K562 (cell line): ENCODE measurements at regions not wholly inside any gene's neighbourhood (a gene's known extent, or its start where the extent isn't known, plus 50 kb on each side); places are given as distances from the start of the nearest gene placed in this dataset.

Experiments
- ATAC-seq: fragments of 200-7000 bp; cut with Tn5 transposase; 3 replicates; pipeline ENCODE4 v1.9.1; 2020; ENCODE audit warnings: moderate library complexity
- BruUV-seq: library from RNA; stranded (reverse); fragments of 400-500 nt; replicated peaks from 2 replicates; lab custom pipeline; 2021; lab: Mats Ljungman, UMichigan
- CTCF ChIA-PET: fragments of 300-600 bp; formaldehyde crosslinking; extraction: SDS; loops from one replicate; lab custom pipeline; 2021; ENCODE audit warnings: low intra/inter-chr PET ratio; lab: Yijun Ruan, JAX
- POLR2A ChIA-PET: fragments of 300-600, 350-650 bp; sonication (Branson Sonifier 250); formaldehyde crosslinking; extraction: SDS; loops from one replicate; lab custom pipeline; 2021; ENCODE audit warnings: antibody characterized with exemption, inconsistent platforms; lab: Yijun Ruan, JAX
- DNase-seq, 4 experiments: peaks; one replicate each; pipeline versions ENCODE4 v3.0.0 to v3.0.0-alpha.2; 2011 to 2018; ENCODE audit warnings: low spot score in 3 of 4, mixed read lengths in 3 of 4; ENCODE audit errors: extremely low read depth in 1 of 4
- FAIRE-seq: peaks from 2 replicates; lab custom pipeline; 2011; peaks lifted over from hg19 to GRCh38; lab: Jason Lieb, UNC
- H2AFZ ChIP-seq: 2 replicates; pipeline ENCODE4 v1.6.0; 2011; ENCODE audit warnings: low read depth, low read length, control low read depth, inconsistent platforms
- H3K27ac ChIP-seq: fragments of 200-600 bp; 3 replicates; pipeline ENCODE4 v1.8.0; 2011; ENCODE audit warnings: low read depth, mild to moderate bottlenecking, control low read depth, inconsistent platforms, low read length, moderate library complexity, mixed read lengths; ENCODE audit errors: extremely low read depth
- H3K27me3 ChIP-seq, 2 experiments: fragments of 300-600 bp in 1 of 2; 2 replicates in 1 of 2; 3 replicates in 1 of 2; pipeline versions ENCODE4 v1.6.0 to v1.8.0; 2011; ENCODE audit warnings: inconsistent platforms in 2 of 2, low read length in 2 of 2, mild to moderate bottlenecking in 1 of 2, mixed read lengths in 1 of 2, moderate library complexity in 1 of 2; ENCODE audit not compliant: control insufficient read depth in 2 of 2, insufficient read depth in 2 of 2
- H3K36me3 ChIP-seq: fragments of 300-600 bp; 3 replicates; pipeline ENCODE4 v1.8.0; 2011; ENCODE audit warnings: mild to moderate bottlenecking, low read length, inconsistent platforms; ENCODE audit not compliant: control insufficient read depth, insufficient read depth
- H3K4me1 ChIP-seq, 2 experiments: fragments of 200-600 bp in 1 of 2; replicated peaks in 1 of 2; 2 replicates in 1 of 2; 3 replicates in 1 of 2; pipeline versions ENCODE4 v1.5.1 to v1.8.0; 2011; ENCODE audit warnings: inconsistent platforms in 2 of 2, low read length in 2 of 2, mild to moderate bottlenecking in 1 of 2, mixed read lengths in 1 of 2, moderate library complexity in 1 of 2; ENCODE audit not compliant: control insufficient read depth in 2 of 2, insufficient read depth in 2 of 2
- H3K4me2 ChIP-seq: 2 replicates; pipeline ENCODE4 v1.6.1; 2011; ENCODE audit warnings: low read length, control low read depth, inconsistent platforms, mixed read lengths; ENCODE audit not compliant: insufficient read depth
- H3K4me3 ChIP-seq: fragments of 200-600 bp; sonication (generic), shearing (Covaris generic); 2 replicates; pipeline ENCODE4 v1.5.1; 2016; ENCODE audit warnings: control low read depth, inconsistent platforms
- H3K79me2 ChIP-seq: fragments of 200-600 bp; 3 replicates; pipeline ENCODE4 v1.8.0; 2011; ENCODE audit warnings: low read length, inconsistent platforms; ENCODE audit not compliant: control insufficient read depth, insufficient read depth
- H3K9ac ChIP-seq, 2 experiments: 2 replicates each; pipeline versions ENCODE4 v1.6.0 to v1.6.1; 2011; ENCODE audit warnings: low read depth in 2 of 2, low read length in 2 of 2, control low read depth in 1 of 2, inconsistent platforms in 1 of 2, mild to moderate bottlenecking in 1 of 2, mixed read lengths in 1 of 2; ENCODE audit not compliant: insufficient read depth in 1 of 2
- H3K9me1 ChIP-seq: one replicate; pipeline ENCODE4 v1.6.0; 2011; ENCODE audit warnings: inconsistent platforms, mild to moderate bottlenecking, low read length, moderate library complexity; ENCODE audit not compliant: control insufficient read depth, insufficient read depth
- H3K9me3 ChIP-seq: replicated peaks from 2 replicates; pipeline ENCODE4 v1.5.1; 2011; ENCODE audit warnings: low read depth, low read length, inconsistent platforms; ENCODE audit not compliant: control insufficient read depth, insufficient read depth
- H4K20me1 ChIP-seq: replicated peaks from 2 replicates; pipeline ENCODE4 v1.6.1; 2011; ENCODE audit warnings: low read length, inconsistent platforms, mixed read lengths; ENCODE audit not compliant: control insufficient read depth, insufficient read depth
- BRF1 ChIP-seq: IDR thresholded peaks from 3 replicates; pipeline ENCODE4 v1.6.1; 2011; ENCODE audit warnings: borderline replicate concordance, mild to moderate bottlenecking; ENCODE audit not compliant: insufficient read length; ENCODE audit errors: extremely low read depth
- HIVEP1 ChIP-seq: fragments of 250-450 bp; sonication (Bioruptor Pico); IDR thresholded peaks from 2 replicates; pipeline ENCODE4 v1.4.0; 2020; ENCODE audit warnings: mild to moderate bottlenecking
- NCOA1 ChIP-seq: fragments of 450-650 bp; IDR thresholded peaks from 2 replicates; pipeline ENCODE4 v1.6.1; 2016; ENCODE audit warnings: low read depth
- NFYB ChIP-seq: IDR thresholded peaks from 2 replicates; pipeline ENCODE4 v1.6.1; 2011; ENCODE audit warnings: mild to moderate bottlenecking, moderate library complexity; ENCODE audit not compliant: insufficient read length; ENCODE audit errors: extremely low read depth
- PHF20 ChIP-seq: fragments of 450-650 bp; IDR thresholded peaks from 2 replicates; pipeline ENCODE4 v1.6.1; 2018; ENCODE audit not compliant: partially characterized antibody
- PHTF2 ChIP-seq: fragments of 250-450 bp; sonication (Bioruptor Pico); IDR thresholded peaks from 2 replicates; pipeline ENCODE4 v1.5.0; 2021; ENCODE audit warnings: mild to moderate bottlenecking
- ZNF311 ChIP-seq: fragments of 250-450 bp; sonication (Bioruptor Pico); IDR thresholded peaks from 2 replicates; pipeline ENCODE4 v1.4.0; 2020; ENCODE audit warnings: mild to moderate bottlenecking, moderate library complexity
- ZNF507 ChIP-seq: conservative IDR thresholded peaks from 2 replicates; pipeline ENCODE4 v1.6.1; 2017; ENCODE audit warnings: missing genetic modification characterization, missing compliant biosample characterization
- WGBS: fragments of 100-300 bp; shearing (Covaris generic); methylation state at CpG from one replicate; pipeline ENCODE4 v1.1.6; 2016; ENCODE audit warnings: low coverage, mixed read lengths; ENCODE audit not compliant: insufficient coverage; ENCODE audit errors: missing lambda C conversion rate; 5-methylcytosine and 5-hydroxymethylcytosine counted together
- in situ Hi-C: fragments of 300-500 bp; cut with MboI; formaldehyde crosslinking; loops from 4 replicates; pipeline ENCODE4 v1.15.0; 2018; ENCODE audit warnings: inconsistent platforms, mixed read lengths
- intact Hi-C: fragments of 100-400 bp; cut with micrococcal nuclease; formaldehyde crosslinking; loops from 2 replicates; pipeline ENCODE4 v1.14.2; 2022
- TF ChIP-seq, protein P1 (sequence below): IDR thresholded peaks from 2 replicates; pipeline ENCODE4 v1.6.1; 2011; ENCODE audit warnings: borderline replicate concordance, low read depth, mild to moderate bottlenecking, moderate library complexity, low read length; ENCODE audit not compliant: insufficient read depth, poor library complexity, severe bottlenecking
- TF ChIP-seq, protein P2 (sequence below): sonication (generic); formaldehyde crosslinking; IDR thresholded peaks from 2 replicates; pipeline ENCODE4 v1.5.0; 2020; ENCODE audit warnings: missing genetic modification reagents
- TF ChIP-seq, protein P3 (sequence below): fragments of 450-650 bp; IDR thresholded peaks from 2 replicates; pipeline ENCODE4 v1.6.1; 2016
- TF ChIP-seq, protein P4 (sequence below): fragments of 250-450 bp; sonication (Bioruptor Pico); IDR thresholded peaks from 2 replicates; pipeline ENCODE4 v1.4.0; 2020

DNA sequence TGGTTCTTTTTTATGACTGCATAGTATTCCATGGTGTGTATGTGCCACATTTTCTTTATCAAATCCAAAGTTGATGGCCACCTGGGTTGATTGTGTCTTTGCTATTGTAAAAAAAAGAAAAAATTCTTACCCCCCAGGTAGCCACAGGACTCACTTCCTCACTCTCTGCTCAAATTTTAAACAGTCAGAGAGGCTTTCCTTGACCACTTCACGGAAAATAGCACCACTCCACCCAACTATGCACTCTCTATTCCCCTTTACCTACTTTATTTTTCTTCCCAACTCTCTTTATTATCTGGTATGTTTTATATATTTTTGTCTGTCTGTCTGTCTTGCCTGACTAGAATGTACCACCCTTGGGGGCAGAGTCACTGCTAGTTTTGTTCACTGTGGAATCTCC lies 205.3 kb downstream of the BTG1 start:
- H4K20me1 ChIP-seq: no peaks in the 10 kb centered on the region
- WGBS: 22% methylated on average over 1 of the region's 1 CpG
- TF ChIP-seq, protein P1, sequence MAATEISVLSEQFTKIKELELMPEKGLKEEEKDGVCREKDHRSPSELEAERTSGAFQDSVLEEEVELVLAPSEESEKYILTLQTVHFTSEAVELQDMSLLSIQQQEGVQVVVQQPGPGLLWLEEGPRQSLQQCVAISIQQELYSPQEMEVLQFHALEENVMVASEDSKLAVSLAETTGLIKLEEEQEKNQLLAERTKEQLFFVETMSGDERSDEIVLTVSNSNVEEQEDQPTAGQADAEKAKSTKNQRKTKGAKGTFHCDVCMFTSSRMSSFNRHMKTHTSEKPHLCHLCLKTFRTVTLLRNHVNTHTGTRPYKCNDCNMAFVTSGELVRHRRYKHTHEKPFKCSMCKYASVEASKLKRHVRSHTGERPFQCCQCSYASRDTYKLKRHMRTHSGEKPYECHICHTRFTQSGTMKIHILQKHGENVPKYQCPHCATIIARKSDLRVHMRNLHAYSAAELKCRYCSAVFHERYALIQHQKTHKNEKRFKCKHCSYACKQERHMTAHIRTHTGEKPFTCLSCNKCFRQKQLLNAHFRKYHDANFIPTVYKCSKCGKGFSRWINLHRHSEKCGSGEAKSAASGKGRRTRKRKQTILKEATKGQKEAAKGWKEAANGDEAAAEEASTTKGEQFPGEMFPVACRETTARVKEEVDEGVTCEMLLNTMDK: no peak
- no peak for TF ChIP-seq PHF20
- TF ChIP-seq BRF1: no peak
- TF ChIP-seq, protein P2, sequence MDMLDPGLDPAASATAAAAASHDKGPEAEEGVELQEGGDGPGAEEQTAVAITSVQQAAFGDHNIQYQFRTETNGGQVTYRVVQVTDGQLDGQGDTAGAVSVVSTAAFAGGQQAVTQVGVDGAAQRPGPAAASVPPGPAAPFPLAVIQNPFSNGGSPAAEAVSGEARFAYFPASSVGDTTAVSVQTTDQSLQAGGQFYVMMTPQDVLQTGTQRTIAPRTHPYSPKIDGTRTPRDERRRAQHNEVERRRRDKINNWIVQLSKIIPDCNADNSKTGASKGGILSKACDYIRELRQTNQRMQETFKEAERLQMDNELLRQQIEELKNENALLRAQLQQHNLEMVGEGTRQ (CRISPR knock-in tag): no peak
- TF ChIP-seq, protein P3, sequence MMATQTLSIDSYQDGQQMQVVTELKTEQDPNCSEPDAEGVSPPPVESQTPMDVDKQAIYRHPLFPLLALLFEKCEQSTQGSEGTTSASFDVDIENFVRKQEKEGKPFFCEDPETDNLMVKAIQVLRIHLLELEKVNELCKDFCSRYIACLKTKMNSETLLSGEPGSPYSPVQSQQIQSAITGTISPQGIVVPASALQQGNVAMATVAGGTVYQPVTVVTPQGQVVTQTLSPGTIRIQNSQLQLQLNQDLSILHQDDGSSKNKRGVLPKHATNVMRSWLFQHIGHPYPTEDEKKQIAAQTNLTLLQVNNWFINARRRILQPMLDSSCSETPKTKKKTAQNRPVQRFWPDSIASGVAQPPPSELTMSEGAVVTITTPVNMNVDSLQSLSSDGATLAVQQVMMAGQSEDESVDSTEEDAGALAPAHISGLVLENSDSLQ: no peak
- no peak for TF ChIP-seq ZNF507 (tag)
- no peak for TF ChIP-seq NCOA1
- no peak for TF ChIP-seq NFYB
- no peak for TF ChIP-seq HIVEP1 (CRISPR knock-in tag)
- TF ChIP-seq, protein P4, sequence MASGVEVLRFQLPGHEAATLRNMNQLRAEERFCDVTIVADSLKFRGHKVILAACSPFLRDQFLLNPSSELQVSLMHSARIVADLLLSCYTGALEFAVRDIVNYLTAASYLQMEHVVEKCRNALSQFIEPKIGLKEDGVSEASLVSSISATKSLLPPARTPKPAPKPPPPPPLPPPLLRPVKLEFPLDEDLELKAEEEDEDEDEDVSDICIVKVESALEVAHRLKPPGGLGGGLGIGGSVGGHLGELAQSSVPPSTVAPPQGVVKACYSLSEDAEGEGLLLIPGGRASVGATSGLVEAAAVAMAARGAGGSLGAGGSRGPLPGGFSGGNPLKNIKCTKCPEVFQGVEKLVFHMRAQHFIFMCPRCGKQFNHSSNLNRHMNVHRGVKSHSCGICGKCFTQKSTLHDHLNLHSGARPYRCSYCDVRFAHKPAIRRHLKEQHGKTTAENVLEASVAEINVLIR (CRISPR knock-in tag): no peak
- TF ChIP-seq ZNF311 (CRISPR knock-in tag): no peak
- no peak for TF ChIP-seq PHTF2 (CRISPR knock-in tag)
- ChIA-PET POLR2A (no interaction called here), CTCF (no interaction called here)
- H3K27me3 ChIP-seq: no peaks in the 10 kb centered on the region
- no peaks in the 10 kb centered on the region for H3K9me1 ChIP-seq
- H3K4me2 ChIP-seq: no peak overlapping the region
- DNase-seq (no peak), ATAC-seq (no peak), FAIRE-seq (no peak)
- in situ Hi-C loops: no loop called here
- no peaks in the 10 kb centered on the region for H3K79me2 ChIP-seq
- no peak overlapping the region for H3K27ac ChIP-seq
- no peaks in the 10 kb centered on the region for H3K9me3 ChIP-seq
- intact Hi-C loops: no loop called here
- no peaks in the 10 kb centered on the region for H3K4me1 ChIP-seq
- H3K4me3 ChIP-seq: no peak overlapping the region
- H3K9ac ChIP-seq: no peak overlapping the region
- H3K36me3 ChIP-seq: no peaks in the 10 kb centered on the region
- H2AFZ ChIP-seq: no peak overlapping the region
- no TSS peak for BruUV-seq
